H7 (cell line): ENCODE measurements at regions not wholly inside any gene's neighbourhood (a gene's known extent, or its start where the extent isn't known, plus 50 kb on each side); places are given as distances from the start of the nearest gene placed in this dataset.
"Not testable (repeated sequence)": the region's sequence is repeated elsewhere in the genome, so short reads cannot be mapped to it uniquely, and the experiment has no call there.

ENCODE experiments used
- DNase-seq: peaks from one replicate; pipeline ENCODE4 v3.0.0; 2012
- H3K27me3 ChIP-seq: 2 replicates; pipeline ENCODE4 v1.6.0; 2011; ENCODE audit warnings: mild to moderate bottlenecking, low read length; ENCODE audit not compliant: control insufficient read depth, insufficient read depth
- H3K36me3 ChIP-seq: replicated peaks from 2 replicates; pipeline ENCODE4 v1.5.1; 2011; ENCODE audit warnings: low read length; ENCODE audit not compliant: control insufficient read depth, insufficient read depth
- H3K4me3 ChIP-seq: 2 replicates; pipeline ENCODE4 v1.5.1; 2011; ENCODE audit warnings: low read depth, mild to moderate bottlenecking, control low read depth, low read length, moderate library complexity; ENCODE audit not compliant: insufficient read depth

GRCh38 chr9:64813072-64813471, 471.9 kb downstream of the FOXD4L5 start:
- H3K27me3 ChIP-seq, DNase-seq, H3K36me3 ChIP-seq, H3K4me3 ChIP-seq: not testable (repeated sequence)

- H3K27me3 ChIP-seq, result peaks cover 12% of the 10 kb centered on the region
Measured at GRCh38 chr9:64778667-64779066, 506.3 kb downstream of the FOXD4L5 start.

GRCh38 chr9:64776269-64776668, 508.7 kb downstream of the FOXD4L5 start:
- H3K4me3 ChIP-seq, H3K36me3 ChIP-seq, DNase-seq: not testable (repeated sequence)
- peaks cover 16% of the 10 kb centered on the region for H3K27me3 ChIP-seq

More at GRCh38 chr9:64778667-64779066, 506.3 kb downstream of the FOXD4L5 start:
- DNase-seq, H3K36me3 ChIP-seq, H3K4me3 ChIP-seq: not testable (repeated sequence)

- not testable (repeated sequence) for H3K4me3 ChIP-seq, H3K36me3 ChIP-seq, DNase-seq
- peaks cover 16% of the 10 kb centered on the region for H3K27me3 ChIP-seq
Measured at GRCh38 chr9:64774813-64775793, 509.9 kb downstream of the FOXD4L5 start.

- H3K4me3 ChIP-seq, DNase-seq, H3K36me3 ChIP-seq: not testable (repeated sequence)
- H3K27me3 ChIP-seq, result peaks cover 16% of the 10 kb centered on the region
Measured at GRCh38 chr9:64774004-64774812, 510.8 kb downstream of the FOXD4L5 start.

- no peaks in the 10 kb centered on the region for H3K36me3 ChIP-seq
- peak overlapping the region; percentile 14; the same call in 1 of the 2 replicates for H3K4me3 ChIP-seq
- peaks cover 14% of the 10 kb centered on the region for H3K27me3 ChIP-seq
- peak; percentile 54 for DNase-seq
Measured at GRCh38 chr9:64773491-64773931, 511.5 kb downstream of the FOXD4L5 start.

GRCh38 chr9:64772751-64773331, 512.2 kb downstream of the FOXD4L5 start:
- H3K36me3 ChIP-seq, H3K4me3 ChIP-seq, DNase-seq: not testable (repeated sequence)
- peaks cover 14% of the 10 kb centered on the region for H3K27me3 ChIP-seq

GRCh38 chr9:64772123-64772736, 512.8 kb downstream of the FOXD4L5 start:
- not testable (repeated sequence) for H3K36me3 ChIP-seq, DNase-seq, H3K4me3 ChIP-seq
- peaks cover 14% of the 10 kb centered on the region for H3K27me3 ChIP-seq
